NCI-H2107 (cell line): ENCODE measurements at regions not wholly inside any gene's neighbourhood (a gene's known extent, or its start where the extent isn't known, plus 50 kb on each side); places are given as distances from the start of the nearest gene placed in this dataset.
"Not testable (repeated sequence)": the region's sequence is repeated elsewhere in the genome, so short reads cannot be mapped to it uniquely, and the experiment has no call there.

ENCODE experiments used
- DNase-seq: peaks from one replicate; lab custom pipeline; 2025; lab: John Stamatoyannopoulos, UW

DNA sequence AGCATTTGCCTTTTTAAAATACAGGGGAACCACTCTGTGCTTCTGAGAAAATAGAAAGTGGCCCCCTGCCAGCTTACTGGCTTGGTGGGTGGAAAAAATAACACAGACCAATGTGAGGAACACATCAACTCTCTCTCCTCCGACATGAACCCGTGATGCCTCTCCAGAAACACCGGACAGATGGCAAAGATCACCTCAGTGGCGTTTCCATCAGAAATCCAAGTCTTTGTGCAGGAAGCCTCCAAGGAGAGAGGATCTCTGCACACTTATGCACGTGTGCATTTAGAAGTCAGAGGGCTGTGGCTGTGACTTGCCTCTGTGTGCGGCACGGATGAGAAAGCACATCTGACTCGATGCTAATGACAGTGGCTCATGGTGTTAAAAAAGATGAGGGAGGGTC, 112.3 kb upstream of the KLF12 start:
- DNase-seq, result no peak

DNA sequence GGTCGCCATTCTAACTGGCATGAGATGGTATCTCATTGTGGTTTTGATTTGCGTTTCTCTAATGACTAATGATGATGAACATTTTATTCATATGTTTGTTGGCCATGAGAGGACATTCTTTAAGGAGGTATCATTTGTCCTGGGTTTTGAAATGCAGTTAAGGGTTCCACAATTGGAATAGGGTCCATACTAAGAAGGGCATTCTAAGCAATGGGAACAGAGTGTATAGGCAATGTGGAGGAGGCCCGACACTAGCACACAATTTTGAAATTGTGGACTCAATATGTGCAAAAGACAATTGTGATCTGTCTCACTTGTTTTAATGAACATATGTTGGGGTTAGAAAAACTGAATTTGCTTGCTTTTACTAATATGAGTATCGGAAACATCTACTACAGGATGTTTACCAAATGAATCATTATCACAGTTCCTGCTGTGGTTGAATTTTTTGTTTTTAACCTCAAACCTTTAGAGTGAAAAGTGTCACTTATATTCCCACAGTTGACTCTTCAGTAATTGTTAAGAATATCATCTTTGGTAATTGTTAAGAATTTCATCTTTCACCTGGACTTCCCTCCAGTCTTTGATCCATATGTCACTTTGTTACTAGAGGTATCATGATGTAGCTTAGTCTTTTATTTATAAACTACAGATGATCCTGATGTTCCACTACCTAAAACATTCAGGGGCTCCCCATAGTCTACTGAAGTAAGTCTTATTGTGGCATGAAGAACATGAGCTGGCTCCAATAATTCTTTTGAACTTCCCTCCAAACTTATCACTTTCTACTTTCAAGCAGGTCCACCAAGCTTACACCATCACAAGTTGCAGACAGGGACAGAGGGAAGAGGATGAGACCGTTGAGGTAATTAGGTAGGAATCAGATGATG, 109.7 kb upstream of the KLF12 start:
- DNase-seq, result no peak

DNA sequence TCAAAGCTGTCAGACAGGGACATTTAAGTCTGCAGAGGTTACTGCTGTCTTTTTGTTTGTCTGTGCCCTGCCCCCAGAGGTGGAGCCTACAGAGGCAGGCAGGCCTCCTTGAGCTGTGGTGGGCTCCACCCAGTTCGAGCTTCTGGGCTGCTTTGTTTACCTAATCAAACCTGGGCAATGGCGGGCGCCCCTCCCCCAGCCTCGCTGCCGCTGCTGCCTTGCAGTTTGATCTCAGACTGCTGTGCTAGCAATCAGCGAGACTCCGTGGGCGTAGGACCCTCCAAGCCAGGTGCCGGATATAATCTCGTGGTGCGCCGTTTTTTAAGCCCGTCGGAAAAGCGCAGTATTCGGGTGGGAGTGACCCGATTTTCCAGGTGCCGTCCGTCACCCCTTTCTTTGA, 107.1 kb upstream of the KLF12 start:
- not testable (repeated sequence) for DNase-seq

DNA sequence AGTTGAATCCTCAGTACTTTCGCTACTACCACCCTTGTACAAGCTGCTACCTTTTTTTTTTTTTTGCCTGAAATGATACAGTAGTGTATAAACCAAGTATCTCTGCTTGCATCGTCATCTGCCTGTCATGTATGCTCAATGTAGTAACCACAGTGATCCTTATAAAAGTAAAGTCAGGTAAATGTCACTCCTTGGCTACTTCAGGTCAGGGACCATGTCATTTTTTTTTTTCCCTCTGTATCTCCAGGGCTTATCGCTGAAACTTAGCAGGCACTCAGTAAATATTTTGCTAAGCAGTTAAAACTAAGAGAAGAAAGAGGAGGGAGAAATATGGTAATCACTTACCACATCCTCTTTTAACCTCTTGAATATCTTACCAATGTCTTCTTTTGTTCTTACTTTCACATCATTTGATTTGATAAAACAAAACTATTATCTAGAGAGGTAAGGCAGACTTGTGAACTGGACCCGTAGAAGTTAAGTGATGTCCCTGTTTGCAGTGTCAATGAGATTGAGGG, 96.8 kb upstream of the KLF12 start:
- DNase-seq, result no peak

DNA sequence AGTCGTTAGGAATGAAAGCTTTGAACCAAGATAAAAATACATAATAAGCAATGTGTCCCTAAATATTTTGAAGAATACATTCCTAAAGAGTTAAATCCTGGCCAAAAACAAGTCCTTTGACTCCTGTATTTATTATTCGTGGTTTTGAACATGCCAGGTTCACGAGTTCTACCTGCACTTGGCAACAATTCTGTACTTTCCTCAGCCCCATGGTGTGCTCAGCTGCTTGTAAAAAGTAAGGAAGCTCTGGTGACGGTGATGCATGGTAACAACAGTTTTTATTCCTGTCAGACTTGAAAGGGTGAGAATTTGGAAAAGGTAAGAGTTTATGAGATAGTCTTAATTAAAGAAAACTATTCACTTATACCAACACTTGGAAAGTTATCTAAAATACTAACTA, 95.0 kb upstream of the KLF12 start:
- DNase-seq, result no peak

DNA sequence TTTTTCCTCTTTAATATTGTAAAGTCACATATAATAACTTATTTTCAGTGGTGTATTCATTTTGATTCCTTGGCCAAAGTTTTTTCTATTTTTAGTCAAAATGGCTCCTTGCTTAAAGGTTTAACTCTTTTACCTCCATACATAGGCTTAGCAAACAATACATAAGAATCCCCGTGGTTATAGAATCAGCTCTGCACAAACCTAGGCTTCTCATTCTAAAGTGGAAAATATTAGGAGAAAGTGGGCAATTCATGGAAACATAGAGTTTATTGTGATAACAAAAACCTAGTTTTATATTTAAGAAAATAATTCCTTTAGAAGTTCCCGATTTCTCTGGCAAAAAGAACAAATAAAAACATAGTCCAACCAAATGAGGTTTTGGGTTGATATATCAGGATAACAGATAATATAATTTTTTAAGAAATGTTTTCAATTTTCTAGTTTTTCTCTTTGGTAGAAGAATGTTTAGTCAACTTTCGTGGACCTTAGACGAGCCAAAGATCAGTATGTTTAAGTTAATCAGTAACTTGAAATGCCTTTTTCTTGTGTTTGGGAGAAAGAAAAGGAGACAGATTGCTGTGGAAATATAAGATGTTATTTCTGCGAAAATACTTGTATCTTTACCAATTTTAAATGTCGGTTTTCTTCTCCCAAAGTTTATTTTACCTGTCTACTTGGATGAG, 93.4 kb upstream of the KLF12 start:
- no peak for DNase-seq

DNA sequence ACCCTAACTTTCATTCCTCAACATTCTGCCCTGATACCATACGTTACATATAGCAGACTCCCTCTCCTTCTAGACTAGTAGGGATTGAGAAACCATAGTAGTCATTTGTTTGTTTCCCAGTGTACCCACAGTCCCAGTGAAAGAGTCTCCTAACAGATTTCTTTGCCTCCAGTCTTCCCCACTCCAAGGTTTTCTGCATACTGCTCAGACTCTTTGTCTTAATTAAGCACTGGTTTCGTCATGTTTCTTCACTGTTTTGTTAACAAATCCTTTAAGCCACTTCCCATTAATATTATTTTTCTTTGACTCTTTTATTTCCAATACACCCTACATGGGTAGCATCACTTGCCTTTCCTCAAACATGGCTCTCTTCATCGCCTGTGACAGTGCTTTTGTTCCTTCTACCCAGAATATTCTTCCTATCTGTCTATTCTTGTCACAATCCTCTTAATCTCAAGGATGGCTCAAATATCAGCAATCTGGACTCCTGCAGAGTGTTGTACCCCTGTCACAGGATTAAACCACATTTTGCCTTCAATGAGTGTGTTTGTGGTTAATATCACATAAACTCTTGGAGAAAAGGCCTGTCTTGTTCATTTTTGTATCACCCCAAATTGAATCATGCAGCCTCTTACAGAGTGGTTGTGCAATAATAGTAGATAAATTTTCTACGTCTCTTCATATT, 92.7 kb upstream of the KLF12 start:
- no peak for DNase-seq

DNA sequence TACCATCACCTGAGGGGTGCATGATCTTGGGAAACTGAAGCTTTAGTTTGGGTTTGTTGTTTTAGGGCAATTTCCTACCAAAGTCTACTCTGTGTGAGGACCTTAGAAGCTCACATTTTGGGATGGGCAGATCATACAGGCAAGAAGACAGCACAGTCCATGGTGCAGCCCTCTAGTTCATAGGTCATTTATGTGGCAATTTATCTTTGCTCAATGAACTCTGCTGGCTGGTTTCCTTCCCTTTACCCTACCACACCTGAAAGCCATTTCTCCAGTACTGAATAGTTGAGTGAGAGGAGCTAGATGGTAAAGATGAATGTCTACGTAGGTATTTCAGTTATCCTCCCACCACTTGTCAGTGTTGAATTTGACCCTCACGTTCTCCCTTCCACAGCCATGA, 87.5 kb upstream of the KLF12 start:
- no peak for DNase-seq

DNA sequence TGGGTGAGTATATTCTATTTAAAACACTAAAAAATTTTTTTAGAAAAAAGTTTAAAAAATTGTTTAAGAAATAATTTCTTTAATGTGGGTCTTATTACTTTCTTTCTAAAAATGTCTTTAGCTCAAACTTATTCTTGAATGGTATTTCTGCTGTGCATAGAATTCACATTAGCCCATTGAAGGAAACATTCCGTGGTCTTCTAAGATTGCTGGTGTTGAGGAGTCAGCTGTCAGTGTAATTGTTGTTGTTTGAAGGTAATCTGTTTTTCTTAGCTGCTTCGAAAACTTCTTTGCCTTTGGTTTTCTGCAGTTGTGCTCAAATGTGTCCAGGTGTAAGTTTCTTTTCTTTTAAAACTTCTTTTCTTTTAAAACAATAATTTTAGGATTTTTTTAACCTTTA, 85.4 kb upstream of the KLF12 start:
- no peak for DNase-seq

DNA sequence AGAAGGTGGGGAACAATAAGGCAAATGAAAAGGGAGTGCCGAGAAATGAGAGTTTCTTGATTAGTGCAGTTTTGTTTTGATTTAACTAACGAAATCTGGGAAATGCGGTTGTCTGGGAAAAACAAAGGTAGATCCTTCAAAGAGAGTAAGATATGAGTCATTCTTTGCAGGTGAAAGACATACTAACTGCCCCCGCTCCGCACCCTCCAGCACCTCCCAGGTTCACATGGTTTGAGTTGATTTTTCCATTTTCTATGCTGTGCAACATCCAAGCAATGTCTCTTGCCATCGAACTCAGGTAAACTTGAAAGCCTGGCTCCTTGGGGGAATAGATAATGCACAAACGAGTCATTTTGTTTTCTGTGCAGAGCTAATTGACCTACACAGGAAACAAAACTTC, 84.1 kb upstream of the KLF12 start:
- no peak for DNase-seq

DNA sequence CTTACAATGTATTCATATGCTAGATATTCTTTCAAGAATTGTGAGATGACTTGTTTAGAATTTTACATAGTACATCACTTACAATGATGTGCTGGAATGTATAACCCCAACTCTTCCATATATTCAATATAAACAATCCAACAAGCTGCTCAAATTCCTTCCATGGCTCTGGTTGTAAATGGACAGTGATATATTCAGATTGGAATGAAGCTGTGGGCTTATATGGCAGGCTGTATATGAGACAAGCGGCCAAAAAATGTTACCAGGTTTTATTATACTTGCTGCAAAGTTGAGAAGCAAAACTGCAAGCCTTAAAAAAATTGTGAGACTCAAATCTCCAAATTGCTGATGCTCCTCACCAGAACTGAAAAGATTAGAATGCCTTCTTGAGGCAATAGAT, 83.6 kb upstream of the KLF12 start:
- DNase-seq, result no peak

DNA sequence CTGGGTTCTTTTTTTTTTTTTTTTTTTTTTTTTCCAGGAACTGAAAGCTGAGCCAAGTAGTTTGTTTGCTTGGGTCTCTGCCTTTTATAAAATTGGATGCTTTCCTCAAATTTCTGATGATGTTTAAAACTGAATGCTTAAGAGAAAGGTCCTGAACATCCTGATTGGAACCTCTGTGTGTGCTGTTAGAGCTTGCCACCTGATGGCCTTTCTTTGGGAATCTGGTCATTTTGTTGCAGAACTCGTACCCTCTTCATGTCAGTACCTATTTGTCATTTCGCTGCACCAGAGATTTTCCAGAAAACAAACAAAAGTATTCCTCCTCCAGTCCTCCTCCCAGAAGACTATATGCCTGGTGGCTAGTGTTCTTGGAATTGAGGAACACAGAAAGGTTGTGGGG, 81.2 kb upstream of the KLF12 start:
- DNase-seq, result no peak

DNA sequence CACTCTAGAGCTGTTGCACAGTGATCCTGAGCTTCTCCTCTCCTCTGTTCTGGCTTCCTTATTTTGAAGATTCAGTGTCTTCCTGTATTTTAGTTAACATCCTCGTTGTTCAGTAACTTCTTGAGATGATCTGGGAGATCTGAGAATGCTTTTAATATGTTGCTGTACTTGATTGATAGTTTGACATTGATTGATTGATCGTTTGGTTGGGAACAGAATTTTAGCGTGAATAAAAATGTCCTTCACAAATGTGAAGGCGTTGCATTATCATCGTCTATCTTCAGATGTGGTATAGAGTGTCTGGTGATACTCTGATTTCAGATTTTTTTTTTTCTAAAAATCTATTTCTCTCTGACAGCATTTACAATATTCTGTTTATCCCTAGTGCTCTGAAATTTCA, 80.1 kb upstream of the KLF12 start:
- DNase-seq, result no peak

DNA sequence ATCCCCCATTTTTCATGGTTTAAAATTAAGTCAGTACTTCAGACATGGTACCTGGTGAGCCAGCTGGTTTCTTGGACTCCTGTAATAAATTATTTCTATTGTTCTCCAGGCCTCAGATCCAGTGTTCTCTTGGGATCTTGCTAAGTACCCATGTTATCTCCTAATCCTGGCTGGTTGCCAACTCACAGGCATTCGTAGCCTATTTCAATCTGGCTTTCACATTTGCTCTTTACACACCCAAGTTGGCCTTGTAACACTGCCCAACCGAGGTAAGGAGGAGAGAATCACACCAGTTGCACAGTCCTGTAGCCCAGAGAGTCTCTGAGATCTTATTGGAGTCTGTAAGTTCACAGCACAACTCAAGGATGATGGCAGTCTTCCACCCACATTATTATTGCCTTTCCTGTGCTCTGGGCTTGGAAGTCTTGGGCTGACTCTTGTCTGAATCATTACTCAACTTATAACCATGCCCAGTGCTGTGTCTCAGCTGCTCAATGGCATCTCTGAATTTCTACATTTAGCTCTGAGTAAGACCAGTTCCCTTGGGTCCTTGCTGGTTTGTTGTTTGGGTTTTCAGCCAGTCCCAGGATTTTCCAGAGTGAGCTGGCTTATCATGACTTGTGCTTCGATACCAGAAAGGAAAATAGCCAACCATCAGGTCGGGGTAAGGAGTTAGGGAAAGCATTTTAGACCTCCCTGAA, 76.6 kb upstream of the KLF12 start:
- DNase-seq, result no peak

DNA sequence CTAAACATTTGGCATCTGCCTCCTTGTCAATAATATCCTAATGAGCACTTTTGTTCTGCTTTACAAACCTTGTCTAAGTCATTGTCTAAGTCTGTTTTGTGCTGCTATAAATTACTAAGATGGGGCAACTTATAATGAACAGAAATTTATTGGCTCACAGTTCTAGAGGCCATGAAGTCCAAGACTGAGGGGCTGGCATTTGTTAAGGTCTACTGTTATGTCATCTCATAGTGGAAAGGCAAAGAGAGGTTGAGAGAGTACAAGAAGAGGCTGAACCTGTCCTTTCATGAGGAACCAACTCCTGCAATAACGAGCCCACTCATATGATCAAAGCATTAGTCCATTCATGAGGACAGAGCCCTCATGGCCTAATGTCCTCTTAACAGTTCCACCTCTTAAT, 72.7 kb upstream of the KLF12 start:
- DNase-seq, result no peak

DNA sequence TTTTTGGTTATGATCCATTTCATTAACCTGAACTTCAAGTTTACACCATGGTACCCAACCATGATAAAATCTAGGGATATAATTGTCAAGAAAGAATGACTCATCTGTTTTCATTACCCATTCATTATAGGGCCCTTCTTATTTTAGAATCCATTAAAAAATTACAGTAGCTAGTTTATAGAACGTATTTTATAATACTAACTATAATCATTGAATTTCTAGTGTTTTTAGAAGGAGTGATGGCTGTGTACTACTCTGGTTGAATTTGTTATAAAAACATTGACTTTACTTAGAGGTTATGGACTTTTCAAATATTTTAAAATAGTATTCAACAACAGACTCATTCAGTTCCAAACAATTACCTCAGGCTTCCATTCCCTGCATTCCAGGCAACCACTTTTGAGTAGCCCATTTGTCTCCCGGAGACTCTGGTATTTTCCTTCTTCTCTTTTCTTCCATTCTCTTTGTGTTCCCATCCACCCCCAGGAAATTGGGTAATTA, 71.9 kb upstream of the KLF12 start:
- DNase-seq, result no peak

DNA sequence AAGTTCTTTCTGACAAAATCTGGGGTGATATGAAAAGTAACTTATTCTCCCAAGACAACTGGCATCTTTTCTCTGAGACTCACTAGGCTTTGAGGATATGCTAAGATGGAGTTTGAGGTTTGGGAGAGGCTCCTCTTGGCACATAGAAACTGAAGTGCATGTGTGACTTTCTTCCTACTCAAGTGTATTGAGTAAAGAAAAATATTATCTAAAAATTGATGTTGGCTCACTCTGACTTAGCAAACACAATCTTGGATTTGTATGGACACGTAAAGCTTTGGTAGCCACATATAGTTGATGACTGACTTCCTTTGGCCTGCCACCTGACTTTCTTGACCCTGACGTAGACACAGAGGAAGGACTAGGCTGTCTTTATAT, 71.1 kb upstream of the KLF12 start:
- DNase-seq, result no peak

DNA sequence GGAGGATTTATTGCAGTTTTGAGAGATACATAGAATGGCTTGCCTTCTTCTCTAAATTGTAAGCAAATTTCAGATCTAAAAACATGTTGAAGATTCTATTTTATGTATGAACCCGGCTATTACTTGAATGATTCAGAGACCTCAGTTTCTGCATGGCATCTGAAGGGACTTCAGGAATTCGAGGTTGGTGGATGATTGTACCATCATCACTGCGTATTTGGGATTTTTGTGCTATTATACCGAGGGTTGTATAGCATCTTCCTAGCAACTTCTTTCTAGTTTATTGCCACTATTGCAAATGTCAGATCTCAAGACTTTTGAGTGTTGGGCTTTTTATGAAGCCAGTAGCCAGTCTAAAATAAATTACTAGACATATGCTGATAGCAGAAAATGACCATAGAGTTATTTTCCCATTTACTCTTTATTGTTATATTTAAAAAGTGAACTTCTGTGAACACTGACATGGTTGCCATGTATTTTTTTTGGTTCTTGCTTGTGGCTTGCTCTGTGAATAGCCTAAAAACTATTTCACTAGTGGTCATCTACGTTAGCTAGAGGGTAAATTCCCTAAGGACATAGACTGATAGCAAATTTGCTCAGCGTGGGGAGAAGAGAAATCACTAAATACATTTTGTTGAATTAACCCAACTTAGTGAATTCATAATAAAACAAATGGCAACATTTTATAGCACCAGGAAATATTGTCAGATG, 70.6 kb upstream of the KLF12 start:
- no peak for DNase-seq

DNA sequence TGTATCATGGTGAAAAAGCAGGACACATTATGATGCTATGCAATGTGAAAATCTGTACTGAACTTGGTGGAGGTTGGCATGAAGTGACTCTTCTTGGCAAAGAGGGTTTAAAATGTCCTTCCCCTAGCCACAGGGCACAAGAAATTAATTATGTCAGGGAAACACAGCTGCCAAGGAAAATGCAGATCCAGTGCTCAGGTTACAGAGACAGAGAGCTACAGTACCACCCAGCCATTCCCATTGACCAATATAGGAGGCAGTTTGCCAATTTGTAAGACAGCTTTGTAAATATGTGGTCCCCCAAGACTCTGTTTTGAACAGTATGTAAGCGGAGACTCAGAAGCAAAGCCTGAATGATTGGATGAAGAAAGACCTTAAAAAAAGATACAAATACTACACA, 69.4 kb upstream of the KLF12 start:
- no peak for DNase-seq

DNA sequence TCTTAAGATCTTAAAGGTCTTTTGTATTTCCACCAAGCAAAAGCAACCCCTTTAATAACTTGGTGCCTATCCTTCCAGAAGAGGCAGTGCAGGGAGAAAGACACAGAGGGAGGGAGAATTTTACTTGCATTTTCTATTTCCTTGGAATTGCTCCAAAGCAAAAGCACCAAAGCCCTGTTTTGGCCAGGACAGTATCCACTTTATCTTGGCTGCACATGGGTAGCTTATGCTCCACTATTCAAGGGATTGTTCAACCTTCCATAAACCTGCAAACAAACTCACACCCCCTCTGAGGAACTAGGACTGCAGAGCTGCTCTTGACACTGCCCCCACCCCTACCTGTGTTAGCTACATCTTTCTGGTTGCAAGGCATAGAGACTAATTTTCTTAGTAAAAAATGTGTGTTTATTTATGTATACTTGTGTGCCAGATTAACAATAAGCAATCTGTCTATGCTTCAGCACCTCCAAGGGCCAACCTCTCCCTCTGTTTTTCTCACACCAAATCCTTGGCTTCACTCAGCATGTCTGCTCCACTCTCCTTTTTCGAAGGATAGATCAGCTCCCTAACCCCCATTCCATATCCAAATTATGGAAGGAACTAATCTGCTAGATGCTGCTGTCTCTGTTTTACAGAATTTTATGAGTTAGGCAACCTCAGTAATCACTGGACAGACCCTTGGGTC, 68.1 kb upstream of the KLF12 start:
- no peak for DNase-seq

DNA sequence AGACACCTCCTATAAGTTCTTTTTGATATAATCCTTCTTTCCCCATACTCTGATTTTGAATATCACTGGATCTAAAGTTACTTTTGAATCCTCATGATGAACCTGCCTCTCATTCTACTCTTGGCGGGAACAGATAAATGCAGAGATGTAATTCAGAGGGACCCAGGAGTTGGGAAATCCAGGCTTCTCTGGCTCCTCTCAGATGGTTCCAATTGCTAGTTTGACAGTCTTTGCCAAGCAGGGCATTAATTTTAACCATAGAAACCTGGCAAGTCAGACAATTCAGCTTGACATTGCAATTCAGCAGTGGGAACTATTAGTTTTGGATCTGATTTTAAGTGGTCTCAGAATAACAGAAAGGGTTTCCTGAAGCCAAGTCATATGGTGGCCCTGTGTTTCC, 67.3 kb upstream of the KLF12 start:
- no peak for DNase-seq
